CD4-positive, alpha-beta T cell (primary cell): ENCODE measurements at regions not wholly inside any gene's neighbourhood (a gene's known extent, or its start where the extent isn't known, plus 50 kb on each side); places are given as distances from the start of the nearest gene placed in this dataset.

Experiments used
- ATAC-seq: fragments of 200-7000 bp; cut with Tn5 transposase; one replicate; pipeline ENCODE4 v1.10.0; 2022; ENCODE audit warnings: mild to moderate bottlenecking; ENCODE audit not compliant: poor library complexity
- CTCF ChIA-PET: fragments of 350-600 bp; sonication (Branson Sonifier 250); formaldehyde crosslinking; loops from one replicate; lab custom pipeline; 2021; ENCODE audit warnings: antibody characterized with exemption, inconsistent platforms; lab: Charles Lee
- POLR2A ChIA-PET: fragments of 350-600 bp; sonication (Branson Sonifier 250); formaldehyde crosslinking; loops from one replicate; lab custom pipeline; 2021; ENCODE audit warnings: antibody characterized with exemption, inconsistent platforms; lab: Charles Lee
- DNase-seq, 14 experiments: peaks; one replicate each; pipeline ENCODE4 v3.0.0-alpha.2; 2013 to 2020; ENCODE audit warnings: mixed read lengths in 2 of 14
- H3K27ac ChIP-seq, 2 donors: one replicate each; pipeline versions ENCODE4 v1.5.1 to v1.7.0; 2013; ENCODE audit warnings: low read length in 2 of 2, low read depth in 1 of 2, mild to moderate bottlenecking in 1 of 2
- H3K27me3 ChIP-seq, 2 experiments: 1 replicate in 1 of 2; 2 replicates in 1 of 2; pipeline versions ENCODE4 v1.6.1 to v1.7.0; 2013; ENCODE audit warnings: low read length in 2 of 2, control low read depth in 1 of 2, mild to moderate bottlenecking in 1 of 2, moderate library complexity in 1 of 2; ENCODE audit not compliant: insufficient read depth in 2 of 2, control insufficient read depth in 1 of 2
- H3K36me3 ChIP-seq: one replicate; pipeline ENCODE4 v1.6.1; 2013; ENCODE audit warnings: low read length, control low read depth; ENCODE audit not compliant: insufficient read depth
- H3K4me1 ChIP-seq: one replicate; pipeline ENCODE4 v1.6.1; 2013; ENCODE audit warnings: low read length, control low read depth; ENCODE audit not compliant: insufficient read depth
- H3K4me3 ChIP-seq: one replicate; pipeline ENCODE4 v1.5.1; 2013; ENCODE audit warnings: mild to moderate bottlenecking, low read length, moderate library complexity
- H3K9me3 ChIP-seq, 2 experiments: 1 replicate in 1 of 2; 2 replicates in 1 of 2; pipeline versions ENCODE4 v1.6.1 to v1.7.0; 2013; ENCODE audit warnings: low read length in 2 of 2, mild to moderate bottlenecking in 2 of 2, control low read depth in 1 of 2, moderate library complexity in 1 of 2; ENCODE audit not compliant: control insufficient read depth in 1 of 2, insufficient read depth in 1 of 2
- H3K27ac Mint-ChIP-seq: one replicate; pipeline ENCODE4 v1.8.0; 2020; ENCODE audit warnings: mixed read lengths
- H3K27me3 Mint-ChIP-seq: one replicate; pipeline ENCODE4 v1.8.0; 2021; ENCODE audit warnings: mixed read lengths
- H3K36me3 Mint-ChIP-seq: one replicate; pipeline ENCODE4 v1.8.0; 2021; ENCODE audit warnings: low read depth, mixed read lengths
- H3K4me1 Mint-ChIP-seq: one replicate; pipeline ENCODE4 v1.8.0; 2021; ENCODE audit warnings: low read depth, mixed read lengths
- H3K4me3 Mint-ChIP-seq: one replicate; pipeline ENCODE4 v1.8.0; 2020; ENCODE audit warnings: mild to moderate bottlenecking, mixed read lengths
- H3K9me3 Mint-ChIP-seq: one replicate; pipeline ENCODE4 v1.8.0; 2020; ENCODE audit warnings: mixed read lengths
- intact Hi-C, 2 experiments: fragments of 100-400 bp; cut with DNase I in 1 of 2; cut with micrococcal nuclease in 1 of 2; formaldehyde crosslinking; loops; one replicate each; pipeline versions ENCODE4 v1.15.1 to v1.9.0; 2023 to 2025; cut with DNase I, micrococcal nuclease
- TF ChIP-seq, protein P1 (sequence below): fragments of 200-600 bp; IDR thresholded peaks from one replicate; pipeline ENCODE4 v1.8.0; 2022; ENCODE audit warnings: antibody characterized with exemption, mild to moderate bottlenecking

DNA sequence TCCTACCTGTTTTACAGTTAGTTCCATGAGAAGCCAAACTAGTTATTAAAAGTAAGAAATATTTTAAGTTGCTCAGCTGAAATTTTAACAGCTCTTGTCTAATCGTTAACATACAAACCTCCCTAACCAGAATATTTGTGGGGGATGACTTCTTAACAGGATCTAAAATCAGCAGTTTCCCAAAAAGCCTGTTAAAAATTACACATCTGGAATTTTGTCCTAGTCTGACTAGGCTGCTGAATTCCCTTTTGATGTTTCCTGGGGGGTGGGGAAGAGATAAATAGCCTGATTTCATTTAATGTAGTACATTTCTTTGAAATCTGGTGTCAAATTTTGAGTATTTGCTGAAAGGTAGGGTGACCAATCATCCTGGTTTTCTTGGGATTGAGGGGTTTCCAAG is 78.8 kb upstream of the ARHGAP29 start:
- Mint-ChIP-seq H3K4me1 (no peaks in the 10 kb centered on the region), H3K36me3 (no peaks in the 10 kb centered on the region), H3K27me3 (peaks cover 18% of the 10 kb centered on the region), H3K27ac (no peak overlapping the region), H3K4me3 (no peak overlapping the region), H3K9me3 (no peaks in the 10 kb centered on the region)
- DNase-seq (no peak), ATAC-seq (no peak)
- CTCF ChIA-PET = no interaction called here
- no peaks in the 10 kb centered on the region for H3K36me3 ChIP-seq
- TF ChIP-seq, protein P1, sequence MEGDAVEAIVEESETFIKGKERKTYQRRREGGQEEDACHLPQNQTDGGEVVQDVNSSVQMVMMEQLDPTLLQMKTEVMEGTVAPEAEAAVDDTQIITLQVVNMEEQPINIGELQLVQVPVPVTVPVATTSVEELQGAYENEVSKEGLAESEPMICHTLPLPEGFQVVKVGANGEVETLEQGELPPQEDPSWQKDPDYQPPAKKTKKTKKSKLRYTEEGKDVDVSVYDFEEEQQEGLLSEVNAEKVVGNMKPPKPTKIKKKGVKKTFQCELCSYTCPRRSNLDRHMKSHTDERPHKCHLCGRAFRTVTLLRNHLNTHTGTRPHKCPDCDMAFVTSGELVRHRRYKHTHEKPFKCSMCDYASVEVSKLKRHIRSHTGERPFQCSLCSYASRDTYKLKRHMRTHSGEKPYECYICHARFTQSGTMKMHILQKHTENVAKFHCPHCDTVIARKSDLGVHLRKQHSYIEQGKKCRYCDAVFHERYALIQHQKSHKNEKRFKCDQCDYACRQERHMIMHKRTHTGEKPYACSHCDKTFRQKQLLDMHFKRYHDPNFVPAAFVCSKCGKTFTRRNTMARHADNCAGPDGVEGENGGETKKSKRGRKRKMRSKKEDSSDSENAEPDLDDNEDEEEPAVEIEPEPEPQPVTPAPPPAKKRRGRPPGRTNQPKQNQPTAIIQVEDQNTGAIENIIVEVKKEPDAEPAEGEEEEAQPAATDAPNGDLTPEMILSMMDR = no peak
- H3K4me1 ChIP-seq = no peaks in the 10 kb centered on the region
- H3K4me3 ChIP-seq = no peak overlapping the region
- H3K27me3 ChIP-seq = peaks cover 0 to 2% of the 10 kb centered on the region in 2 experiments
- intact Hi-C loops = no loop called here
- H3K9me3 ChIP-seq = no peaks in the 10 kb centered on the region
- POLR2A ChIA-PET = no interaction called here
- H3K27ac ChIP-seq = no peak overlapping the region

DNA sequence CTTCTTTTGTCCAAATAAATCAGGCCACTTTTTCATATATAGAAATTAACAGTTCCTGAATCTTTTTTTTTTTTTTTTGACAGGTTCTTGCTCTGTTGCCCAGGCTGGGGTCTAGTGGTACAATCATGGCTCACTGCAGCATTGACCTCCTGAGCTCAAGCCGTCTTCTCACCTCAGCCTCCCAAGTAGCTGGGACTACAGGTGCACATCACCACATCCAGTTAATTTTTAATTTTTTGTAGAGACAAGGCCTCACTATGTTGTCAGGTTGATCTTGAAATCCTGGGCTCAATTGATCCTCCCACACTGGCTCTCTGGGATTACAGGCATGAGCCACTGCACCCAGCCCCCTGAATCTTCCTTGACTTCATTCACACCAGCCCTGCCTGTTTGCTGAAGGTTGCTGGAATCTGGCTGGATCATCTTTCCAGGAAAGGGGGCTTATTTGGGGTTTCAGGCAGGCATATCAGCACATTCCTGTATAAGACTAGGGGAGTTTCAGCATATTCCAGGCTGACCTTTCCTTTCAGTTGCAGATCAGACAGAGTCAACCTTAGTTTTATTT is 78.2 kb upstream of the ARHGAP29 start:
- H3K27me3 Mint-ChIP-seq = peaks cover 14% of the 10 kb centered on the region
- H3K4me1 Mint-ChIP-seq = no peaks in the 10 kb centered on the region
- no peak overlapping the region for H3K27ac Mint-ChIP-seq
- TF ChIP-seq, protein P1 = no peak
- intact Hi-C loops = no loop called here
- no peaks in the 10 kb centered on the region for H3K9me3 ChIP-seq
- H3K4me3 Mint-ChIP-seq = no peak overlapping the region
- ChIA-PET POLR2A (no interaction called here), CTCF (no interaction called here)
- DNase-seq (no peak), ATAC-seq (no peak)
- H3K4me3 ChIP-seq = no peak overlapping the region
- no peaks in the 10 kb centered on the region for H3K36me3 Mint-ChIP-seq
- H3K36me3 ChIP-seq = no peaks in the 10 kb centered on the region
- no peaks in the 10 kb centered on the region for H3K27me3 ChIP-seq
- no peak overlapping the region for H3K27ac ChIP-seq
- no peaks in the 10 kb centered on the region for H3K9me3 Mint-ChIP-seq
- H3K4me1 ChIP-seq = no peaks in the 10 kb centered on the region

DNA sequence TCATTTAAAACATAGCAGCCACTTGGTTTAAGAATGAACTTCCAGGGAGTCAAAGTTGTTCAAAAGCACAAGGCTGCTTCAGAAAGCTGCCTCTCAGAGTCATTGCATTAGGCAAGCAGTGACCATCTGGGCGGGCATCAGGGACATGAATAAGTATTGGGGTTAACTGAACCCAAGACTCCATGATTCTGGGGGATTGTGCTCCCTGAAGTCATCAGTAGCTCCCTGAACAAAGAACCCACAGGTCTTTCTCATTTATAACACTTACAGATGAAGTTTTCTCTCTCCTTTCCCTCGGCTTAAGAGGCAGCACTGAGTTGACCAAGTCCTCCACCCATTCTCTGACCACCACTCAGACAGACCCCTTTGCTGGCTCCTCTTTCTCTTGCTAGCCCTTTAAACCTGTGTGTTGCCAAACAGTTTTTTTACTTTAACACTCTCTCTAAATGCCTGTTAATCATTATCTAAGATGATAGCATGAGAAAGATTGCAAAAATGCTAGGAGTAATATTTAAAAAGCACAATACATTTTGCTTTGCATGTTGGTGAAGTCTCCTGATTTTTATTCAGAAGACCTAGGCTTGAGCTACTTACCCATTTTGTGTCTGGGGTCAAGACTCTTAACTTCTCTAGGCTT is 77.0 kb upstream of the ARHGAP29 start:
- ATAC-seq (no peak), DNase-seq (no peak)
- Mint-ChIP-seq H3K4me1 (no peaks in the 10 kb centered on the region), H3K9me3 (no peaks in the 10 kb centered on the region), H3K27me3 (peaks cover 6% of the 10 kb centered on the region), H3K4me3 (no peak overlapping the region), H3K36me3 (no peaks in the 10 kb centered on the region), H3K27ac (no peak overlapping the region)
- Histone ChIP-seq H3K27me3 (no peaks in the 10 kb centered on the region), H3K27ac (no peak overlapping the region), H3K36me3 (no peaks in the 10 kb centered on the region), H3K9me3 (no peaks in the 10 kb centered on the region), H3K4me3 (no peak overlapping the region), H3K4me1 (no peaks in the 10 kb centered on the region)
- ChIA-PET POLR2A (no interaction called here), CTCF (no interaction called here)
- TF ChIP-seq, protein P1 = no peak
- intact Hi-C loops = no loop called here
